Esophagus squamous epithelium (tissue), 5 donors: ENCODE measurements at regions not wholly inside any gene's neighbourhood (a gene's known extent, or its start where the extent isn't known, plus 50 kb on each side); places are given as distances from the start of the nearest gene placed in this dataset.
A peak's percentile ranks its signal among the peaks of the same experiment; 100 is the strongest.

Experiments
- DNase-seq: peaks from one replicate; lab custom pipeline; 2025; lab: John Stamatoyannopoulos, UW
- H3K27ac ChIP-seq, 4 donors: fragments of 200-600 bp; sonication (generic); one replicate each; pipeline ENCODE4 v1.5.1; 2016 to 2019; ENCODE audit warnings: mild to moderate bottlenecking in 1 of 4
- H3K27me3 ChIP-seq, 4 donors: fragments of 200-600 bp; sonication (generic); 1 replicate in 3 of 4; 2 replicates in 1 of 4; pipeline versions ENCODE4 v1.5.1 to v1.6.0; 2017 to 2021; ENCODE audit warnings: antibody characterized with exemption in 1 of 4
- H3K36me3 ChIP-seq, 3 donors: fragments of 200-600 bp; sonication (generic); one replicate each; pipeline ENCODE4 v1.5.1; 2016 to 2019
- H3K4me1 ChIP-seq, 3 donors: fragments of 200-600 bp; sonication (generic); one replicate each; pipeline ENCODE4 v1.5.1; 2017 to 2019
- H3K4me3 ChIP-seq, 4 donors: fragments of 200-600 bp; sonication (generic); 1 replicate in 3 of 4; 2 replicates in 1 of 4; pipeline ENCODE4 v1.5.1; 2016 to 2019; ENCODE audit warnings: mild to moderate bottlenecking in 2 of 4, moderate library complexity in 1 of 4
- H3K9me3 ChIP-seq, 3 donors: fragments of 200-600 bp; sonication (generic); one replicate each; pipeline ENCODE4 v1.5.1; 2016 to 2019
- POLR2A ChIP-seq, 4 donors: fragments of 450-650 bp; IDR thresholded peaks; one replicate each; pipeline ENCODE4 v1.6.1; 2017; ENCODE audit warnings: antibody characterized with exemption in 4 of 4, mild to moderate bottlenecking in 4 of 4, moderate library complexity in 3 of 4
- WGBS, 2 donors: methylation state at CpG; one replicate each; pipeline ENCODE4 v1.1.5; 2018; 5-methylcytosine and 5-hydroxymethylcytosine counted together
- intact Hi-C: fragments of 100-400 bp; cut with DNase I; formaldehyde crosslinking; loops from one replicate; pipeline ENCODE4 v1.15.0; 2022
- TF ChIP-seq, protein P1 (sequence below), 6 experiments: fragments of 450-650 bp in 4 of 6; fragments of 200-600 bp in 2 of 6; sonication (generic) in 2 of 6; IDR thresholded peaks; one replicate each; pipeline ENCODE4 v1.5.1; 2016 to 2019; ENCODE audit warnings: antibody characterized with exemption in 6 of 6, mild to moderate bottlenecking in 4 of 6, moderate library complexity in 4 of 6
- donor health status: DM: yes; HTN: yes; CAD: no.

DNA sequence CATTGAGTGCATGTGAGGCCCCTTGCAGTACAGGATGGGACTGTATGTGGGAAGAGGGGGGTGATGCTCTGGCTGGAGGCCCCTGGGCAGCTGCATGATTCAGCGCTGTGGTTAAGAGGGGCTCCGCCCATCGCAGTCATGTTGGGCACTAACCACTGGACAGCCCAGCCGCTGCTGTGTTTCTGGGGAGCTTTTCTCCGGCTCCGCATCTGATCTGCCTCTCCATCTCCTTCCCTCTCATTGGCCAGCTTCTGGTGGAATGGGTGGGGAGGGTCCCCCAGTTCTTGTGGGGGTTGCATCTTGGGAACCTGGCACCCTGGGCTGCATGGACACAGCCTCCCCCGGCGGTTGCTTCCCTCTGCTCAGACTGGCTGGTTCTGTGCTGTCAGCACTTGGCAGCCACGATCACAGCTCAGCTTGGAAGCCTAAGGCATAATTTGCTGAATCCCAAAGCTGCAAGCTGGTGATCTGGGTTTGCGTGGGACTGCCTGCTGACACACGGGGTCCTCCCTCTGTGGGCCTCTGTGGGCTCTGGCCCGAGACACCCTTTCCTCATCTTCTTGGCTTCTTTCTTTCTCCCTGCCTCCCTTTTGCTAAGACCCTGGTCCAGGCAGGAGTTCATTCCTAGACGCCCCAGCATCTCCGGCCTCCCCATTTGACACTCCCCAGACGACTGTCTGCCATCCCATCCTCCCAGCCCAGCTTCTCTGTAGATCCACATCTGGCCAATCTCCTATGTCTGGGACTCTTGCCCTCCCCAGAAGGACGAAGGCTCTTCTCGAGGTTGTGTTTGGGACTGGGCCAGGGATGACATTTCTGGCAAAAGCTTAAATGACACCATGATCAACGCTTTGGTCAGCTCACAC, 168.3 kb downstream of the SEC14L1 start:
- no peaks in the 10 kb centered on the region for H3K9me3 ChIP-seq
- TF ChIP-seq, protein P1, sequence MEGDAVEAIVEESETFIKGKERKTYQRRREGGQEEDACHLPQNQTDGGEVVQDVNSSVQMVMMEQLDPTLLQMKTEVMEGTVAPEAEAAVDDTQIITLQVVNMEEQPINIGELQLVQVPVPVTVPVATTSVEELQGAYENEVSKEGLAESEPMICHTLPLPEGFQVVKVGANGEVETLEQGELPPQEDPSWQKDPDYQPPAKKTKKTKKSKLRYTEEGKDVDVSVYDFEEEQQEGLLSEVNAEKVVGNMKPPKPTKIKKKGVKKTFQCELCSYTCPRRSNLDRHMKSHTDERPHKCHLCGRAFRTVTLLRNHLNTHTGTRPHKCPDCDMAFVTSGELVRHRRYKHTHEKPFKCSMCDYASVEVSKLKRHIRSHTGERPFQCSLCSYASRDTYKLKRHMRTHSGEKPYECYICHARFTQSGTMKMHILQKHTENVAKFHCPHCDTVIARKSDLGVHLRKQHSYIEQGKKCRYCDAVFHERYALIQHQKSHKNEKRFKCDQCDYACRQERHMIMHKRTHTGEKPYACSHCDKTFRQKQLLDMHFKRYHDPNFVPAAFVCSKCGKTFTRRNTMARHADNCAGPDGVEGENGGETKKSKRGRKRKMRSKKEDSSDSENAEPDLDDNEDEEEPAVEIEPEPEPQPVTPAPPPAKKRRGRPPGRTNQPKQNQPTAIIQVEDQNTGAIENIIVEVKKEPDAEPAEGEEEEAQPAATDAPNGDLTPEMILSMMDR (IDR thresholded peaks at IDR 0.05): no peak
- TF ChIP-seq POLR2A (IDR thresholded peaks at IDR 0.05): no peak
- H3K4me1 ChIP-seq: peaks cover 15 to 83% (median 37%) of the 10 kb centered on the region in 3 donors
- intact Hi-C loops: no loop called here
- no peak overlapping the region for H3K4me3 ChIP-seq
- H3K27ac ChIP-seq: peak overlapping the region in 3 of 4 donors; percentile 4 to 41 (median 27)
- peaks cover 0 to 7% (median 0%) of the 10 kb centered on the region in 4 donors for H3K27me3 ChIP-seq
- peaks cover 0 to 33% (median 0%) of the 10 kb centered on the region in 3 donors for H3K36me3 ChIP-seq
- 37 to 39% methylated on average over 12 to 15 of the region's 18 CpGs for WGBS, 2 donors
- no peak for DNase-seq

DNA sequence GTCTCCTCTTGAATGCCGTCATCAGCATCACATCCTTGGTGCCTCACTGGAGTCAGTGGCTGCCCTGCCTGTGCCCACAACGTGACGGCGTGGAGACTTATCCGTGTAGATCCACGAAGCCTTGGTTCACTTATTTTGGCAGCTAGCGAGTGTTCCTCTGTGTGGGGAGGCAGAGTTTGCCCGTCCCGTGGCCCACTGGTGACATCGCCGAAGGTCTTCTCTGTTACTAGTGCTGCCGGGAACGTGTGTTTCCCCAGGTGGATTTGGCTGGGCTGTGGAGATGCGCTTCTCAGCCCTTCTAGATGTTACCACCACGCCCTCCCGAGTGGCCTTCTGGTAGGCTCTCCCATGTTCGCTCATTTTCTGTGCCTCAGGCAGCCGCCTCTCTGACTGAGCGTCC, 169.6 kb downstream of the SEC14L1 start:
- Histone ChIP-seq H3K27ac (no peak overlapping the region), H3K4me1 (peaks cover 15 to 79% (median 33%) of the 10 kb centered on the region in 3 donors), H3K9me3 (no peaks in the 10 kb centered on the region), H3K27me3 (peaks cover 0 to 7% (median 0%) of the 10 kb centered on the region in 4 donors), H3K36me3 (peaks cover 0 to 33% (median 0%) of the 10 kb centered on the region in 3 donors), H3K4me3 (no peak overlapping the region)
- 86 to 88% methylated on average over 12 to 13 of the region's 19 CpGs for WGBS, 2 donors
- no peak for TF ChIP-seq POLR2A (IDR thresholded peaks at IDR 0.05)
- TF ChIP-seq, protein P1 (IDR thresholded peaks at IDR 0.05): no peak
- intact Hi-C loops: no loop called here
- DNase-seq: no peak

- Histone ChIP-seq H3K27me3 (peaks cover 0 to 7% (median 0%) of the 10 kb centered on the region in 4 donors), H3K4me3 (no peak overlapping the region), H3K9me3 (no peaks in the 10 kb centered on the region), H3K4me1 (peaks cover 24 to 80% (median 37%) of the 10 kb centered on the region in 3 donors), H3K27ac (no peak overlapping the region), H3K36me3 (peaks cover 0 to 33% (median 0%) of the 10 kb centered on the region in 3 donors)
- no peak for TF ChIP-seq POLR2A (IDR thresholded peaks at IDR 0.05)
- TF ChIP-seq, protein P1 (IDR thresholded peaks at IDR 0.05): no peak
- intact Hi-C loops: no loop called here
- DNase-seq: no peak
- 59 to 70% methylated on average over 9 to 10 of the region's 15 CpGs for WGBS, 2 donors
Measured at GRCh38 chr17:77311371-77311981, 170.7 kb downstream of the SEC14L1 start.

GRCh38 chr17:77312061-77312701, 171.4 kb downstream of the SEC14L1 start:
- intact Hi-C loops: no loop called here
- no peak overlapping the region for H3K27ac ChIP-seq
- WGBS, 2 donors: 71 to 82% methylated on average over 11 to 13 of the region's 18 CpGs
- no peak overlapping the region for H3K4me3 ChIP-seq
- no peak for DNase-seq
- H3K9me3 ChIP-seq: no peaks in the 10 kb centered on the region
- peaks cover 18 to 79% (median 30%) of the 10 kb centered on the region in 3 donors for H3K4me1 ChIP-seq
- H3K36me3 ChIP-seq: peaks cover 0 to 32% (median 0%) of the 10 kb centered on the region in 3 donors
- peaks cover 0 to 7% (median 0%) of the 10 kb centered on the region in 4 donors for H3K27me3 ChIP-seq
- TF ChIP-seq, protein P1 (IDR thresholded peaks at IDR 0.05): no peak
- TF ChIP-seq POLR2A (IDR thresholded peaks at IDR 0.05): no peak
